Pancreas (tissue), 10 donors: ENCODE measurements at regions not wholly inside any gene's neighbourhood (a gene's known extent, or its start where the extent isn't known, plus 50 kb on each side); places are given as distances from the start of the nearest gene placed in this dataset.
A peak's percentile ranks its signal among the peaks of the same experiment; 100 is the strongest.

Experiments
- ATAC-seq, 4 donors: fragments of 200-7000 bp; cut with Tn5 transposase; one replicate each; pipeline versions ENCODE4 v1.8.0 to v1.9.1; 2020; ENCODE audit warnings: mild to moderate bottlenecking in 4 of 4, moderate library complexity in 4 of 4
- DNase-seq, 6 donors: peaks; one replicate each; pipeline ENCODE4 v3.0.0-alpha.2; 2020
- FAIRE-seq: peaks from 2 replicates; lab custom pipeline; 2012; peaks lifted over from hg19 to GRCh38; lab: Jason Lieb, UNC
- H3K27ac ChIP-seq, 4 donors: fragments of 200-600 bp; sonication (generic); 1 replicate in 3 of 4; 2 replicates in 1 of 4; pipeline versions ENCODE4 v1.5.0 to v1.8.0; 2020
- H3K27me3 ChIP-seq, 4 donors: fragments of 200-600 bp; one replicate each; pipeline ENCODE4 v1.8.0; 2021
- H3K36me3 ChIP-seq, 3 donors: fragments of 200-600 bp; sonication (generic) in 1 of 3; one replicate each; pipeline versions ENCODE4 v1.5.0 to v1.8.0; 2020 to 2021
- H3K4me1 ChIP-seq, 3 donors: fragments of 200-600 bp; one replicate each; pipeline ENCODE4 v1.8.0; 2021
- H3K4me3 ChIP-seq, 4 donors: fragments of 200-600 bp; sonication (generic) in 2 of 4; one replicate each; pipeline versions ENCODE4 v1.5.0 to v1.8.0; 2020 to 2021
- H3K9me3 ChIP-seq, 4 donors: fragments of 200-600 bp; one replicate each; pipeline ENCODE4 v1.8.0; 2021
- WGBS, 2 donors: extraction: QIAGEN DNeasy Blood & Tissue Kit; methylation state at CpG; one replicate each; pipeline ENCODE4 v1.1.7; 2013; 5-methylcytosine and 5-hydroxymethylcytosine counted together
- intact Hi-C, 3 donors: fragments of 100-400 bp; cut with DNase I; formaldehyde crosslinking; loops; one replicate each; pipeline versions ENCODE4 v1.11.1 to v1.14.2; 2022
- TF ChIP-seq, protein P1 (sequence below), 4 donors: fragments of 200-600 bp; sonication (generic) in 3 of 4; IDR thresholded peaks; one replicate each; pipeline versions ENCODE4 v1.5.0 to v1.8.0; 2021; ENCODE audit warnings: antibody characterized with exemption in 4 of 4
- donor health status: healthy with polysubstance abuse.
- donor health status: DM: no; HTN: no; CAD: no; lungs with moderate emphysema.
- donor health status: DM: no; HTN: no; CAD: no.
- donor health status: control.
- donor health status: control.
- donor health status: Bipolar disorder and iron deficiency.
- donor health status: DM: yes; HTN: yes; CAD: no.
- donor health status: DM: no; HTN: no; CAD: no.
- donor health status: DM: no; HTN: no; CAD: no.
- donor health status: DM: yes; HTN: yes; CAD: no.

DNA sequence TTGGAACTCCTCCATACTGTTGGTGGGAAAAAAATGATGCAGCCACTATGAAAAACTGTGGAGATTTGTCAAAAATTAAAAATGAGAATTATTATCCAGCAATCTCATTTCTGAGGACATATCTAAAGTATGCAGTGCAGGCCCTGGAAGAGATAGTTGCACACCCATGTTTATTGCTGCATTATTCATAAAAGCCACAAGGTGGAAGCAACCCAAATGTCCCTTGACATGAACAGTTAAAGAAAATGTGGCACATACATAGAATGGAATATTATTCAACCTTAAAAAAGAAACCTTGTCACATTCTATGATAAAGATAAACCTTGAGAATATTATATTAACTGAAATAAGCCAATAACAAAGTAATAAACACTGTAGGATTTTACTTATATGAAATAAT is 80.9 kb upstream of the ARHGEF26 start:
- TF ChIP-seq, protein P1, sequence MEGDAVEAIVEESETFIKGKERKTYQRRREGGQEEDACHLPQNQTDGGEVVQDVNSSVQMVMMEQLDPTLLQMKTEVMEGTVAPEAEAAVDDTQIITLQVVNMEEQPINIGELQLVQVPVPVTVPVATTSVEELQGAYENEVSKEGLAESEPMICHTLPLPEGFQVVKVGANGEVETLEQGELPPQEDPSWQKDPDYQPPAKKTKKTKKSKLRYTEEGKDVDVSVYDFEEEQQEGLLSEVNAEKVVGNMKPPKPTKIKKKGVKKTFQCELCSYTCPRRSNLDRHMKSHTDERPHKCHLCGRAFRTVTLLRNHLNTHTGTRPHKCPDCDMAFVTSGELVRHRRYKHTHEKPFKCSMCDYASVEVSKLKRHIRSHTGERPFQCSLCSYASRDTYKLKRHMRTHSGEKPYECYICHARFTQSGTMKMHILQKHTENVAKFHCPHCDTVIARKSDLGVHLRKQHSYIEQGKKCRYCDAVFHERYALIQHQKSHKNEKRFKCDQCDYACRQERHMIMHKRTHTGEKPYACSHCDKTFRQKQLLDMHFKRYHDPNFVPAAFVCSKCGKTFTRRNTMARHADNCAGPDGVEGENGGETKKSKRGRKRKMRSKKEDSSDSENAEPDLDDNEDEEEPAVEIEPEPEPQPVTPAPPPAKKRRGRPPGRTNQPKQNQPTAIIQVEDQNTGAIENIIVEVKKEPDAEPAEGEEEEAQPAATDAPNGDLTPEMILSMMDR (IDR thresholded peaks at IDR 0.05): peak in 1 of 4 donors; percentile 21
- Histone ChIP-seq H3K27me3 (no peaks in the 10 kb centered on the region), H3K4me1 (no peaks in the 10 kb centered on the region), H3K27ac (no peak overlapping the region), H3K36me3 (no peaks in the 10 kb centered on the region), H3K9me3 (no peaks in the 10 kb centered on the region), H3K4me3 (no peak overlapping the region)
- ATAC-seq (no peak), DNase-seq (no peak), FAIRE-seq (no peak)
- intact Hi-C loops: no loop called here

DNA sequence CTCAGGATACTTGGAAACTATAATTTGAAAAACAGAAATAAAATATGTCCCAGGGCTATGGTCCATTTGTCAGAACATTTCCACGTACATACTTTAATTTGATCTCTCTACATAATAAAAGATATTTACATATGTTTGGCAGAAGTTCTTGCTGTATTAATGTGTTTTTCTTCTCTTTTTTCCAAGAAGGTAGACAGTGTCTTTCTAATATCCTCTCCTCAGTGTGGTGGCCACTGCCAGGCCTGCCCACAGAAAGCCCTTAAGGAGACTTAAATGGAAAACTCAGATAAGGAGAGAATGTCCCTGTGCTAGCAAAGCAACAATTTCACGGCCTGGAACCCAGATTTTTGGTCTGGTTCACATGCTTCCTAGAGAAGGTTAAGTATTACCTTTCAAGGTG is 76.5 kb upstream of the ARHGEF26 start:
- FAIRE-seq: no peak
- no peaks in the 10 kb centered on the region for H3K36me3 ChIP-seq

DNA sequence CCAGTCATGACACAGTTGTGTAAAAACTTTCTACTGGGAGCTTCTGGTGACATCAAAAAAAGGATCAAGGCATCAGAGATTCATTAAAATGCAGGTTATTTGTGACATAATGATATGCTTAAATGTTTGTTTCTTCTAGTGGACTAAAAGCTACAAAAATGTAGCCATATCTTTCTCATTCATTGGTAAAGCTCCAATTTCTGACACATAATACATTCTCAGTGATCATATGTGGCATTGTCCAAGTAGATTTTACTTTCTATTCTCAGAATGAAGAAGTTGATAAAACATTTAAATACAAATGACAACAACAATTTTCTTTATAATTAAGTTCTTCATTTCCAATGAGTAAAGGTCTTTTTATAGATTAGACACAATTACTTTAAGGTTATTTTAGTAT is 71.0 kb upstream of the ARHGEF26 start:
- intact Hi-C loops: no loop called here
- Histone ChIP-seq H3K36me3 (no peaks in the 10 kb centered on the region), H3K27me3 (no peaks in the 10 kb centered on the region), H3K27ac (no peak overlapping the region), H3K4me3 (no peak overlapping the region), H3K9me3 (no peaks in the 10 kb centered on the region), H3K4me1 (no peaks in the 10 kb centered on the region)
- ATAC-seq (no peak), DNase-seq (no peak), FAIRE-seq (no peak)
- TF ChIP-seq, protein P1 (IDR thresholded peaks at IDR 0.05): no peak

More for the DNA sequence above, 76.5 kb upstream of the ARHGEF26 start:
- 80 to 86% methylated on average over 2 of the region's 2 CpGs for WGBS, 2 donors
- ATAC-seq (no peak), DNase-seq (no peak)
- Histone ChIP-seq H3K27ac (no peak overlapping the region), H3K4me3 (no peak overlapping the region), H3K4me1 (no peaks in the 10 kb centered on the region), H3K27me3 (no peaks in the 10 kb centered on the region), H3K9me3 (no peaks in the 10 kb centered on the region)
- TF ChIP-seq, protein P1 (IDR thresholded peaks at IDR 0.05): no peak
- intact Hi-C loops: no loop called here

DNA sequence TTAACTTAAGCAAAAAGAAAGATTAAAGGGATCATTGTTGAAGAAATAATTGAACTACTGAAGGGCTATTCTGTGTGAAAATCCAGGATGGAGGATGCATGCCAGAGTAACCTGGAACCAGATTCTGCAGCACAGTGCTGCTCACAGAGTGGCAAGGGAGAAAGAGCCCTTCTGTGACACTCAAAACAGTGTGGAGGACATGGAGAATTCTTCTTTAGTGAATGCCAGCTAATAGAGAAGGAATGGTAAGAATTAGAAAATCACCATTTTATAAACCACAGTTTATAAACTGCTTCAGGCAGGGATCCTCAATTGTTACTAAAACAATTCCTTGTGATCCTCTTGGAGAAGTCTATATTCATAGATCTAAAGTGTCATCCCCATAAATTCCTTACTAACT is 70.4 kb upstream of the ARHGEF26 start:
- no peaks in the 10 kb centered on the region for H3K9me3 ChIP-seq
- TF ChIP-seq, protein P1 (IDR thresholded peaks at IDR 0.05): no peak
- H3K27me3 ChIP-seq: no peaks in the 10 kb centered on the region
- H3K27ac ChIP-seq: no peak overlapping the region
- intact Hi-C loops: no loop called here
- no peaks in the 10 kb centered on the region for H3K36me3 ChIP-seq
- FAIRE-seq (no peak), ATAC-seq (no peak), DNase-seq (no peak)
- no peaks in the 10 kb centered on the region for H3K4me1 ChIP-seq
- H3K4me3 ChIP-seq: no peak overlapping the region

DNA sequence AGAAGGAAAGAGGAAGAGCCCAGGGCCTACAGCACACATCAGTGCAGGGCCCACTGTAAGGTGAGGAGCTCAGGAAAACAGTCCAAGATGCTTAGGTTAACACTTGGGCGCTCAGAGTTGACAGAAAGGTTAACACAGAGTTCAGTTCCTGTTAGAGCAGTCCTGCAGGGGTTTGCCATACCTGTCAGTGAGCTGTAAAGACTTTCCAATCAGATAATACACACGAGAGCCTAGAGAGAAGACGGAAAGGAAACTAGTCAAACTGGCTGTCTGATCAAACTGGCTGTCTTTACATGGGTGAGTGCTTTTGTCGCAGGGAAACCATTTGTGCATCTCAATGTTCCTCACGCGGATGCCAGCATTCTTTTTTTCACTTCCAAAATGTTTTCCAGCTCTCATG is 61.4 kb upstream of the ARHGEF26 start:
- H3K27me3 ChIP-seq: no peaks in the 10 kb centered on the region
- TF ChIP-seq, protein P1 (IDR thresholded peaks at IDR 0.05): no peak
- peak; percentile 65 to 77 (median 72) for ATAC-seq
- no peaks in the 10 kb centered on the region for H3K36me3 ChIP-seq
- no peak overlapping the region for H3K27ac ChIP-seq
- intact Hi-C loops: no loop called here
- WGBS, 2 donors: 23 to 27% methylated on average over 6 of the region's 6 CpGs
- DNase-seq: no peak
- H3K9me3 ChIP-seq: no peaks in the 10 kb centered on the region
- peaks cover 4 to 11% (median 5%) of the 10 kb centered on the region in 3 donors for H3K4me1 ChIP-seq
- no peak overlapping the region for H3K4me3 ChIP-seq
- no peak for FAIRE-seq
